Lung (tissue), 11 donors: ENCODE measurements at regions not wholly inside any gene's neighbourhood (a gene's known extent, or its start where the extent isn't known, plus 50 kb on each side); places are given as distances from the start of the nearest gene placed in this dataset.

Source experiments
- ATAC-seq: fragments of 200-7000 bp; cut with Tn5 transposase; one replicate; pipeline ENCODE4 v1.9.1; 2020; ENCODE audit warnings: moderate number of reproducible peaks; ENCODE audit not compliant: insufficient read depth, low FRiP score
- DNase-seq, 3 donors: peaks; one replicate each; pipeline ENCODE4 v3.0.0-alpha.2; 2013 to 2017
- H3K27ac ChIP-seq, 2 donors: one replicate each; pipeline ENCODE4 v1.5.1; 2013; ENCODE audit warnings: mild to moderate bottlenecking in 2 of 2, moderate library complexity in 2 of 2, control low read depth in 1 of 2, inconsistent platforms in 1 of 2, low read depth in 1 of 2, low read length in 1 of 2
- H3K27me3 ChIP-seq, 3 donors: one replicate each; pipeline ENCODE4 v1.5.1; 2013; ENCODE audit warnings: low read length in 2 of 3; ENCODE audit not compliant: control insufficient read depth in 3 of 3, insufficient read depth in 3 of 3
- H3K36me3 ChIP-seq, 4 donors: one replicate each; pipeline ENCODE4 v1.5.1; 2013; ENCODE audit warnings: low read length in 4 of 4, mild to moderate bottlenecking in 1 of 4, moderate library complexity in 1 of 4; ENCODE audit not compliant: control insufficient read depth in 4 of 4, insufficient read depth in 4 of 4
- H3K4me1 ChIP-seq, 5 donors: one replicate each; pipeline ENCODE4 v1.5.1; 2013; ENCODE audit warnings: low read length in 5 of 5, mild to moderate bottlenecking in 2 of 5, moderate library complexity in 1 of 5; ENCODE audit not compliant: control insufficient read depth in 5 of 5, insufficient read depth in 5 of 5
- H3K4me3 ChIP-seq: one replicate; pipeline ENCODE4 v1.5.1; 2013; ENCODE audit warnings: mild to moderate bottlenecking, control low read depth, moderate library complexity
- H3K9ac ChIP-seq, 2 donors: one replicate each; pipeline ENCODE4 v1.5.1; 2013; ENCODE audit warnings: low read length in 2 of 2, control low read depth in 1 of 2; ENCODE audit not compliant: insufficient read depth in 1 of 2
- H3K9me3 ChIP-seq, 4 donors: one replicate each; pipeline ENCODE4 v1.5.1; 2013; ENCODE audit warnings: low read length in 3 of 4, mild to moderate bottlenecking in 1 of 4, moderate library complexity in 1 of 4; ENCODE audit not compliant: control insufficient read depth in 4 of 4, insufficient read depth in 3 of 4
- WGBS, 2 donors: extraction: QIAGEN DNeasy Blood & Tissue Kit; methylation state at CpG; one replicate each; pipeline ENCODE4 v1.1.7; 2013; 5-methylcytosine and 5-hydroxymethylcytosine counted together
- TF ChIP-seq, protein P1 (sequence below): IDR thresholded peaks from 2 replicates; pipeline ENCODE4 v1.5.1; 2012; ENCODE audit warnings: mild to moderate bottlenecking; ENCODE audit errors: control extremely low read depth, extremely low read depth
- donor health status: control.
- donor health status: control.
- donor health status: Bipolar disorder and iron deficiency.
- donor health status: healthy.
- donor health status: DM: yes; HTN: yes; CAD: no.

DNA sequence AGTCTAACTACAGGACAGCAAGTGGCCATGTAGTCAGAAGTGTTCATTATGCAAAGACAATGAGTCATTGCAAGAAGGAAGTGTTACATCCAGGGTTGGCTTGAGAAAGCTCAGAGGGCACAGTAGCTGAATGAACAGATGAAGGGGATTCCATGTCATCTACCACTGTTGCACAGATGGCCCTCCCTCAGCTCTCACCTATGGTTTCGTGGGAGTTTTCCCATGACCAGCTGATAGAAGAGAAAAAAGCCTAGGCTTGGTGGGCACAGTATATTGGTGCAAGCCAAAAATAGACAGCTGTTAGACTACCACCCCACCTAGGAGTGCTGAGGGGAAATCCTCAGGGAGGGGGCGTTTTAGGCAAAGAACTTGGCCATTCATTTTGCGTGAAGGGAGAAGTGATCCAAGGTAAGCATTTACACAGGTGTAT lies 217.0 kb downstream of the DMRT2 start:
- TF ChIP-seq, protein P1, sequence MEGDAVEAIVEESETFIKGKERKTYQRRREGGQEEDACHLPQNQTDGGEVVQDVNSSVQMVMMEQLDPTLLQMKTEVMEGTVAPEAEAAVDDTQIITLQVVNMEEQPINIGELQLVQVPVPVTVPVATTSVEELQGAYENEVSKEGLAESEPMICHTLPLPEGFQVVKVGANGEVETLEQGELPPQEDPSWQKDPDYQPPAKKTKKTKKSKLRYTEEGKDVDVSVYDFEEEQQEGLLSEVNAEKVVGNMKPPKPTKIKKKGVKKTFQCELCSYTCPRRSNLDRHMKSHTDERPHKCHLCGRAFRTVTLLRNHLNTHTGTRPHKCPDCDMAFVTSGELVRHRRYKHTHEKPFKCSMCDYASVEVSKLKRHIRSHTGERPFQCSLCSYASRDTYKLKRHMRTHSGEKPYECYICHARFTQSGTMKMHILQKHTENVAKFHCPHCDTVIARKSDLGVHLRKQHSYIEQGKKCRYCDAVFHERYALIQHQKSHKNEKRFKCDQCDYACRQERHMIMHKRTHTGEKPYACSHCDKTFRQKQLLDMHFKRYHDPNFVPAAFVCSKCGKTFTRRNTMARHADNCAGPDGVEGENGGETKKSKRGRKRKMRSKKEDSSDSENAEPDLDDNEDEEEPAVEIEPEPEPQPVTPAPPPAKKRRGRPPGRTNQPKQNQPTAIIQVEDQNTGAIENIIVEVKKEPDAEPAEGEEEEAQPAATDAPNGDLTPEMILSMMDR = no peak

DNA sequence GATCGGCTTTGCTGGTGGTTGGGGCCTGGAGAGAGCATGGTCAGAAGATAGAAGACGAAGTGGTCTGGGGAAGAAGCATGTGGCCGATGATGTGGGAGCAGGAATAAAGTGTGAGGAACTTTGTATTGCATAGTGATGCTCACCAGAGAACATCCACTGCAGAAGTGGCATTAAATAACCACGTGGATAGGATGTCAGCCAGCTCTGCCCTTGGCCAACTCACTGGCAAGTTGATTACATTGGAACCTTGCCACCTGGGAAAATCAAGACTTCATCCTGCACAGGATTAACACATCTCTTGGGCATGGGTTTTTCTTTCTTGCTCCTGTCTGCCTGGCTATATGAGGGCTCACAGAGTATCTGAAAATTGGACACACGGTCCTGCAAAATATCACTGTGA lies 217.4 kb downstream of the DMRT2 start:
- no peak overlapping the region for H3K27ac ChIP-seq
- TF ChIP-seq, protein P1 = no peak
- no peaks in the 10 kb centered on the region for H3K4me1 ChIP-seq
- no peaks in the 10 kb centered on the region for H3K9me3 ChIP-seq
- H3K36me3 ChIP-seq = no peaks in the 10 kb centered on the region
- WGBS, 2 donors = 80 to 86% methylated on average over 5 of the region's 5 CpGs
- no peak for DNase-seq
- H3K27me3 ChIP-seq = no peaks in the 10 kb centered on the region
- no peak overlapping the region for H3K4me3 ChIP-seq
- no peak for ATAC-seq
- no peak overlapping the region for H3K9ac ChIP-seq

More for the DNA sequence above, 217.0 kb downstream of the DMRT2 start:
- ATAC-seq (no peak), DNase-seq (no peak)
- no peak overlapping the region for H3K27ac ChIP-seq
- H3K4me3 ChIP-seq = no peak overlapping the region
- no peaks in the 10 kb centered on the region for H3K36me3 ChIP-seq
- no peaks in the 10 kb centered on the region for H3K27me3 ChIP-seq
- 76 to 82% methylated on average over 3 of the region's 3 CpGs for whole genome bisulfite sequencing, 2 donors
- no peaks in the 10 kb centered on the region for H3K4me1 ChIP-seq
- no peaks in the 10 kb centered on the region for H3K9me3 ChIP-seq
- H3K9ac ChIP-seq = no peak overlapping the region

DNA sequence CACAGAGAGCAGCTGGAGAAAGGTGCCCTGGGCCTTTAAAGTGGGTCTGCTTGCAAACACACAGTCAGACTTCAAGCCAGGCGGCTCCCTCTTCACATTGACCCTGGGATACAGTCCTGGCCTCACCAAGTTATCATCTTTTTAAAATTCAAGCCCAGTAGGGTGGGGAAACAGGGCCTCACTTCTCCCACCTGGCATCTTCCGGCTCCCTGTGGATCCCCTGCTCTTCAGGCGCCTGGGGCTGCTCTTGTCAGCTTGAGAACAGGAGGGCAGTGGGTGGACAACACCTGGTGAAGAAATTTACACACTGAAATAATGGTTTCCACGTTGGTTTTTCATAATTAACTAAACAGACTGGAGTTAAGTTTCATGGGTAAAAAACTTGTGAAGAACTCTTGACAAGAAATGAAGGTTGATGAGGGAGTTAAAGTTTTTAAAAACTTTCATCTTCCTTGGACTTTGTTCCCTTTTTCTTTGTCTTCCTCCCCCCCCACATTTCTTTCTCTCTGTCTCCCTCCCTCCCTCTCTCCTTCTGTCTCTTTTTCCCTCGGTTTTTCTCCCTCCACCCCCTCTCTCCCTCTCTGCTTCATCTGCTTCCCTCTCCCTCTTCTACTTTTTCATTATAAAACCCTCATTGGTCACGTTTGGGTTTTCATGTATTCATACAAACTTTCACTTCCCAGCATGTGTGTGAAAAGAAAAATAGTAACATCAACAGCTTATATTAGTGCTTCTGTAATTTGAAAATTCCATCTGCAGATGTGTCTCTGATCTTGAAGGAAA lies 219.6 kb downstream of the DMRT2 start:
- ATAC-seq (no peak), DNase-seq (no peak)
- no peak overlapping the region for H3K27ac ChIP-seq
- H3K4me3 ChIP-seq = no peak overlapping the region
- 50 to 58% methylated on average over 6 of the region's 6 CpGs for WGBS, 2 donors
- no peaks in the 10 kb centered on the region for H3K4me1 ChIP-seq
- H3K9me3 ChIP-seq = no peaks in the 10 kb centered on the region
- H3K9ac ChIP-seq = no peak overlapping the region
- H3K36me3 ChIP-seq = no peaks in the 10 kb centered on the region
- TF ChIP-seq, protein P1 = no peak
- no peaks in the 10 kb centered on the region for H3K27me3 ChIP-seq
